Testis (tissue), 2 donors: ENCODE measurements at regions not wholly inside any gene's neighbourhood (a gene's known extent, or its start where the extent isn't known, plus 50 kb on each side); places are given as distances from the start of the nearest gene placed in this dataset.

Source experiments
- CTCF ChIP-seq, 3 experiments: fragments of 450-650 bp in 2 of 3; fragments of 200-600 bp in 1 of 3; sonication (generic) in 1 of 3; IDR thresholded peaks; one replicate each; pipeline ENCODE4 v1.5.1; 2016 to 2019; ENCODE audit warnings: antibody characterized with exemption in 3 of 3, mild to moderate bottlenecking in 2 of 3, moderate library complexity in 1 of 3
- POLR2A ChIP-seq: fragments of 450-650 bp; IDR thresholded peaks from one replicate; pipeline ENCODE4 v1.6.1; 2017; ENCODE audit warnings: antibody characterized with exemption, mild to moderate bottlenecking, moderate library complexity

- TF ChIP-seq CTCF (IDR thresholded peaks at IDR 0.05) (no peak), POLR2A (no peak)
Observed at GRCh38 chr1:209227941-209228340, 355.6 kb upstream of the CAMK1G start.
